HCEC 1CT (cell line): ENCODE measurements at regions not wholly inside any gene's neighbourhood (a gene's known extent, or its start where the extent isn't known, plus 50 kb on each side); places are given as distances from the start of the nearest gene placed in this dataset.
A peak's percentile ranks its signal among the peaks of the same experiment; 100 is the strongest.
"Not testable (repeated sequence)": the region's sequence is repeated elsewhere in the genome, so short reads cannot be mapped to it uniquely, and the experiment has no call there.

Experiments
- DNase-seq: peaks from one replicate; pipeline ENCODE4 v3.0.0-alpha.2; 2017

DNA sequence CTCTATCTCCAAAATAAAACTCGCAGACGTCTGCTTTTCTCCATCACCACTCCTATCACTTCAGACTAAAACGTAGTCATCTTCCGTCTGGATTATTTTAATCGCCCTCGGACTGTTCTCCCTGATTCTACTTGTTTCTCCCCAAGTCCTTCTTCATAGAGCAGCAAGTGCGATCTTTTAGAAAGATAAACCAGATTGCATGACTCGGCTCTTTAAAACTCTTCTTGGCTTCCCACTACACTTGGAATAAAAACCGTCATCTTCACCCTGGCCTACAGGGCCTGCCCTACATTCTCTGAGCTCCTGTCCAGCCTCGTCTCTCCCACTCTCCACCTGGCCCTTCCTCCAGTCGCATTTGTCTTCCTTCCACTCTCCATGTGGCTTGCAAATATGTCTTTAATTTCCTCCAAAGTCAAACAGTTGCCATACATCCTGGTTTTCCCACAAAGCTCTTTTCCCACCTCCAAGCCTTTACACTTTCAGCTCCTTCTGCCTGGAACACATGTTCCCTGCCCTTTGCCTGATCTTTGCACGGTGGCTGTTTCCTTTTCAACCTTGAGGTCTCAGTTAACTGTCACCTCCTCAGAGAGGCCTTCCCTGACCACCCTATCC, 70.5 kb upstream of the DHX40 start:
- no peak for DNase-seq

- no peak for DNase-seq
These were observed 69.2 kb upstream of the DHX40 start for GRCh38 chr17:59496178-59496577.

GRCh38 chr17:59498530-59499307, 66.7 kb upstream of the DHX40 start:
- DNase-seq, result no peak

DNA sequence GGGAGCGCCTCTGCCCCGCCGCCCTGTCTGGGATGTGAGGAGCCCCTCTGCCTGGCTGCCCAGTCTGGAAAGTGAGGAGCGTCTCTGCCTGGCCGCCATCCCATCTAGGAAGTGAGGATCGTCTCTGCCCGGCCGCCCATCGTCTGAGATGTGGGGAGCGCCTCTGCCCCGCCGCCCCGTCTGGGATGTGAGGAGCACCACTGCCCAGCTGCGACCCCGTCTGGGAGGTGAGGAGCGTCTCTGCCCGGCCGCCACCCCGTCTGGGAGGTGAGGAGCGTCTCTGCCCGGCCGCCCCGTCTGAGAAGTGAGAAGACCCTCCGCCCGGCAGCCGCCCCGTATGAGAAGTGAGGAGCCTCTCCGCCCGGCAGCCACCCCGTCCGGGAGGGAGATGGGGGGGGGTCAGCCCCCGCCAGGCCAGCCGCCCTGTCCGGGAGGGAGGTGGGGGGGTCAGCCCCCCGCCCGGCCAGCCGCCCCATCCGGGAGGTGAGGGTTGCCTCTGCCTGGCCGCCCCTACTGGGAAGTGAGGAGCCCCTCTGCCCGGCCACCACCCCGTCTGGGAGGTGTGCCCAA, 65.2 kb upstream of the DHX40 start:
- DNase-seq, result not testable (repeated sequence)

DNA sequence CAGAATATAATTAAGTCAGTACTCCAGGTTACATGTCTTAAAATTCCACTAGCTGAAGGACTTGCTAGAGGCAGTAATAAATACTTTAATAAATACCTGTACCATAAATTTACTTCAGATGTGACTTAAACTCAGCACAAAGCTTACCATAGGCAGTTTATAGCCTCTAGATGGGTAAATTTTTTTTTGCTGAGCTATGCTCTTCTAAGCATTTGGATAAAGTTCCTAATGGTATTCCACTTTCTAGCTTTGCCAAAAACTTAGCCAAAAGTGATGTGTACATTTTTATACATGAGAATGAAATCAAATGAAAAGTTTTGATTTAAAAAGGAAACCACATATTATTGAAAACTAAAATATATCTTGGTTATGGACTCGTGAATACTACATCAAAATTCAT, 63.7 kb upstream of the DHX40 start:
- DNase-seq, result no peak

GRCh38 chr17:59502800-59503199, 62.6 kb upstream of the DHX40 start:
- no peak for DNase-seq

- DNase-seq, result no peak
These were observed 61.9 kb upstream of the DHX40 start for GRCh38 chr17:59503500-59503899.

GRCh38 chr17:59504821-59505220, 60.6 kb upstream of the DHX40 start:
- no peak for DNase-seq

DNA sequence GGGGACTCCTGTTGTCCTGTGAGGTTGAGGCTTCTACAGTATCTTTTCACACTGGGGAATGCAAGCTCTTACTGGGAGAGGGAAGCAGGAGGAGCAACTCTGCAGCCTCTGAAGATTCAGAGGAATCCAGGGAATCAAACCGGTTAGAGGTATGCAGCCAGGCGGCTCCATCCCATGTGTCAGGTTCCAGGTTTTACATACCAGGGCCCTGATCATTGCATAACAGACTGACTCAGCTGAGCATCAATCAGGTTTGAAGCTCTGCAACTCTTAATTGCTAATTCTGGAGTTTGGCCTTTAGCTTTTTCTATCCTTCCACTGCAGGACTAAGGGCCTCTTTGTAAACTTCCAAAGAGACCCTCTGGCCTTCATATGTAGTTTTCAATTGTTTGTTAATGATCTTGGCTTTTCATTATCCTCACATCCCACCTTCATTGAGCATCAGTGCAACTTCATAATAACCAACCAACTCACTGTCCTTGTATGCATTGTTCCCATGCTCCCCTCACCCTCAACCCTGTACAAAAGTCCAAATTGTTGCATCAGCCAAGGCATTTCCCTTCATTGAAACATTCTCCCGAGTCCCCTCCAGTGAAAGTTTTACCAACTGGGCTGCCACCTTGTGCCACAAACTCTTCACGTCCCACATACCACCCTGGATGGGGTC, 59.7 kb upstream of the DHX40 start:
- DNase-seq, result no peak

GRCh38 chr17:59506894-59507726, 58.3 kb upstream of the DHX40 start:
- DNase-seq, result no peak

DNA sequence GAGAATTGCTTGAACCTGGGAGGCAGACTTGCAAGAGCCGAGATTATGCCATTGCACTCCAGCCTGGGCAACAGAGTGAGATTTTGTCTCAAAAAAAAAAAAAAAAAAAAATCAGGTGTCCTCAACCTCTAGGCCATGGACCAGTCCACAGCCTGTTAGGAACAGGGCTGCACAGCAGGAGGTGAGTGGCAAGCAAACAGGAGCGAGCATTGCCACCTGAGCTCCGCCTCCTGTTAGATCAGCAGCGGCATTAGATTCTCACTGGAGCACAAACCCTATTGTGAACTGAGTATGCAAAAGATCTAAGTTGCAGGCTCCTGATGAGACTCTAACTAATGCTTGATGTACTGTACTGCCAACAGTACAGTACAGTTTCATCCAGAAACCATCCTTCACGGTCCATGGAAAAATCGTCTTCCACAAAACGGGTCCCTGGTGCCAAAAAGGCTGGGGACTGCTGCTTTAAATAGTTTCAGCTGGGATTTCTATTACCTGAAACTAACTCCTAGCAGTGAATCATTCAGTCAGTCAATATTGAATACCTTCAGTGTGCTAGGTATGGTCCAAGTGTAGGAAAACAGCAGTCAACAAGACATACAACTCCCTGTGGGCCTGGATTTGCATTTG, 56.3 kb upstream of the DHX40 start:
- DNase-seq, result no peak

GRCh38 chr17:59510611-59511010, 54.8 kb upstream of the DHX40 start:
- no peak for DNase-seq

DNA sequence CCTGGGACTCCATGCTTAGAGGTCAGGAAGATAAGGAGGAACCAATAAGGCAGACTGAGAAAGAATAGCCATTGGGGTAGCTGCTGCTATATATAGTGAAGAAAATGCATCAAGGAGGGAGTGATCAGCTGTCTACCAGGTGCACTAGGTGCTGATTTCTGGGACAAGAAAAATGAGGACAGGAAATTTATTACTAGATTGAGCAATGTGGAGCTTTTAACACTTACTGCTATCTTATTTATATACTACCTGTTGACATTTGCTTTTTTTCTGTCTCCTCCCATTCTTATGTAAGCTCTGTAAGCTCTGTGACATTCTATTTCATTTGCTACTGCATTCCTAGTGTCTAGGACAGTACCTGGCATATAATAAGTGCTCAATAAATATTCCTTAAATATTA, 53.7 kb upstream of the DHX40 start:
- no peak for DNase-seq

DNA sequence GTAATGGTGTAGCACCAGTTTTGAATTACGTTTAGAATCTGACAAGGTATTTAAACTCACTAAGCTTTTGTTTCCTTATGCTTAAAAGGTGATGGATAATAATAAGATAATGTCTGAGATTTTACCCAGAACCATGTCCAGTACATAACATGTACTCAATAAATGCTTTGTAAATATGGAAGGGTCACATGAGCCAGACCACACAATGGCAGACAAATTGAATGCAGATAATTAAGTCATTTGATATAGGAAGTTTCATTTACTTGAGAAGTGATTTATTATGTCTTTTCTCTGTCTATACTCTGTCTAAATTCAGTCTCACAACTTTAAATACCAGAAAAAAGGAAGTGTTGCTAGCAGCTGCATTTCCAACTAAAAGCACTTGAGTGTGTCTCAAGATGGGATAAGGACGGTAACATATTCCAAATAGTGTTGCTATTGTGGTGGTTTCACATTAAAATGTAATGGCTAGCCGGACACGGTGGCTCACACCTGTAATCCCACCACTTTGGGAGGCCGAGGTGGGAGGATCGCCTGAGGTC, 52.5 kb upstream of the DHX40 start:
- DNase-seq, result no peak

- DNase-seq, result peak; percentile 18
These were observed 51.2 kb upstream of the DHX40 start for GRCh38 chr17:59513934-59514841.
